Activated T-helper 1 cell treated with anti-CD3 and anti-CD28 coated beads, Interleukin-12 subunit alpha, Interleukin-12 subunit beta, Interleukin-2, Interleukin-4 antibody, amounts not matched to agents 30 ng/mL and 10 ng/mL and 1 ng/mL, durations not matched to agents 14 hours and 24 hours and 36 hours (primary cell): ENCODE measurements at regions not wholly inside any gene's neighbourhood (a gene's known extent, or its start where the extent isn't known, plus 50 kb on each side); places are given as distances from the start of the nearest gene placed in this dataset.

Experiments used
- DNase-seq: peaks from one replicate; pipeline ENCODE4 v3.0.0; 2021; ENCODE audit warnings: low spot score
- H3K27ac Mint-ChIP-seq: one replicate; pipeline ENCODE4 v1.8.0; 2021; ENCODE audit warnings: mild to moderate bottlenecking, mixed read lengths
- H3K27me3 Mint-ChIP-seq: one replicate; pipeline ENCODE4 v1.8.0; 2022; ENCODE audit warnings: mild to moderate bottlenecking, moderate library complexity, mixed read lengths; ENCODE audit not compliant: insufficient read depth
- H3K36me3 Mint-ChIP-seq: one replicate; pipeline ENCODE4 v1.8.0; 2021; ENCODE audit warnings: low read depth, mixed read lengths
- H3K4me1 Mint-ChIP-seq: one replicate; pipeline ENCODE4 v1.8.0; 2021; ENCODE audit warnings: low read depth, mixed read lengths
- H3K4me3 Mint-ChIP-seq: one replicate; pipeline ENCODE4 v1.8.0; 2021; ENCODE audit warnings: mild to moderate bottlenecking, moderate library complexity, mixed read lengths
- H3K9me3 Mint-ChIP-seq: one replicate; pipeline ENCODE4 v1.8.0; 2021; ENCODE audit warnings: mixed read lengths
- intact Hi-C: fragments of 100-400 bp; cut with micrococcal nuclease; formaldehyde crosslinking; loops from one replicate; pipeline ENCODE4 v1.15.1; 2024

DNA sequence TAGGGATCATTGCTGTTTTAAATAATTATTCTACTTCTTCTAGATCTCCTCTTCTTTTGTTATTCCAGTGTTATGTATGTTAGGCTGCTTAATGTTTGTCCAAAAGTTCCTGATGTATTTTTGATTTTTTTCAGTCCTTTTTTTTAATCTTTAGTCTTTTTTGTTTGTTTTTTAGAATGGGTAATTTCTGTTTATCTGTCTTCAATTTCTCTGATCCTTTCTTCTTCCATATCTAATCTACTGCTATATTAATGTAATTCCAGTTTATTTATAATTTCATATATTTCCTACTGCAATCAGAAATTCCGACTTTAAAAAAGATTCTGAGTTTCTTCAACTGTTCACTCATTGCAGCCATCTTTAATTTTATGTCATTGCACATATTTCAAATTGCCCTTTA is 452.8 kb upstream of the POT1 start:
- Mint-ChIP-seq H3K4me1 (no peaks in the 10 kb centered on the region), H3K27me3 (no peaks in the 10 kb centered on the region), H3K36me3 (no peaks in the 10 kb centered on the region), H3K27ac (no peak overlapping the region), H3K9me3 (no peaks in the 10 kb centered on the region), H3K4me3 (no peak overlapping the region)
- no peak for DNase-seq
- intact Hi-C loops = no loop called here

DNA sequence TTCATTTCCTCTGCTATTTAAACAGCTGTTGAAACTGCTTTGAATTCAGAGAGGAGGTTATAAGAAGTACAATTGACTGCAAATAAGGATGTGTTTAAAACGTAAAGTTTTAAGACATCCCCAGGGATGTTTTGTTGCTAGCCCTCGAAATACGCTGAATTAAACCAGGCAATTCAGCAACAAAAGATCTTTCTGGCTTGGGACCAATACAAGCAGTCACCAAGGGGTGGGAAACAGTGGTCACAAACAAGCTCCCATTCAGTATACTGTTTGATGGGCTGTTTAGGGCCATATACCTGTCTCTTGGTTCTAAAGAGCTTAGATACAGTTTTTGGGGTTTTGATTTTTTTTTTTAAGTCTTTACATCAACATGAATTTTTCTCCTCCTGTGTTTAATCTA is 446.3 kb upstream of the POT1 start:
- Mint-ChIP-seq H3K9me3 (no peaks in the 10 kb centered on the region), H3K4me3 (no peak overlapping the region), H3K27ac (no peak overlapping the region), H3K27me3 (no peaks in the 10 kb centered on the region), H3K4me1 (no peaks in the 10 kb centered on the region), H3K36me3 (no peaks in the 10 kb centered on the region)
- DNase-seq = no peak
- intact Hi-C loops = no loop called here

DNA sequence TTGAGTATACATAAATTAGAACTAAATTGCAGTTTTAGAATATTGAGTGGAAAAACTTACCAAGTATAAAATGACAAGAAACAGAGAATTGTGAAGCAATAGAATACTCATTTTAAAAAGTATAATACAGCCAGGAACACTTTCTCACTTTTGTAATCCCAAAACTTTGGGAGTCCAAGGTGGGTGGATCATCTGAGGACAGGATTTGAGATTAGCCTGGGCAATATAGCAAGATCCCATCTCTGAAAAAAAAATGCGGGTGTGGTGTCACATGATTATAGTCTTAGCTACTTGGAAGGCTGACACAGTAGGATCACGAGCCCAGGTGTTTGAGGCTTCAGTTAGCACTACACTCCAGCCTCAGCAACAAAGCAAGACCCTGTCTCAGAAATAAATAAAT is 440.9 kb upstream of the POT1 start:
- Mint-ChIP-seq H3K4me1 (no peaks in the 10 kb centered on the region), H3K4me3 (no peak overlapping the region), H3K36me3 (no peaks in the 10 kb centered on the region), H3K27ac (no peak overlapping the region), H3K27me3 (no peaks in the 10 kb centered on the region), H3K9me3 (no peaks in the 10 kb centered on the region)
- DNase-seq = no peak
- intact Hi-C loops = no loop called here

DNA sequence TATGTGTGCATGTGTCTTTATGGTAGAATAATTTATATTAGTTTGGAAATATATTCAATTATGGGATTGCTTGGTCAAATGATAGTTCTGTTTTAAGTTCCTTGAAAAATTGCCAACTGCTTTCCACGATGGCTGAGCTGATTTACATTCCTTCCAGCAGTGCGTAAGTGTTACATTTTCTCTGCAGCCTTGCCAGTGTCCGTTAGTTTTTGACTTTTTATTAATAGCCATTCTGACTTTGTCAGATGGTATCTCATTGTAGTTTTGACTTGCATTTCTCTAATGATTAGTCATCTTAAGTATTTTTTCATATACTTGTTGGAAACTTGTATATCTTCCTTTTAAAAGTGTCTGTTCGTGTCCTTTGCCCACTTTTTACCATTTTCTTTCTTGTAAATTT is 434.2 kb upstream of the POT1 start:
- no peaks in the 10 kb centered on the region for H3K36me3 Mint-ChIP-seq
- H3K27ac Mint-ChIP-seq = no peak overlapping the region
- intact Hi-C loops = no loop called here
- no peaks in the 10 kb centered on the region for H3K4me1 Mint-ChIP-seq
- H3K9me3 Mint-ChIP-seq = no peaks in the 10 kb centered on the region
- no peak for DNase-seq
- no peaks in the 10 kb centered on the region for H3K27me3 Mint-ChIP-seq
- H3K4me3 Mint-ChIP-seq = no peak overlapping the region

DNA sequence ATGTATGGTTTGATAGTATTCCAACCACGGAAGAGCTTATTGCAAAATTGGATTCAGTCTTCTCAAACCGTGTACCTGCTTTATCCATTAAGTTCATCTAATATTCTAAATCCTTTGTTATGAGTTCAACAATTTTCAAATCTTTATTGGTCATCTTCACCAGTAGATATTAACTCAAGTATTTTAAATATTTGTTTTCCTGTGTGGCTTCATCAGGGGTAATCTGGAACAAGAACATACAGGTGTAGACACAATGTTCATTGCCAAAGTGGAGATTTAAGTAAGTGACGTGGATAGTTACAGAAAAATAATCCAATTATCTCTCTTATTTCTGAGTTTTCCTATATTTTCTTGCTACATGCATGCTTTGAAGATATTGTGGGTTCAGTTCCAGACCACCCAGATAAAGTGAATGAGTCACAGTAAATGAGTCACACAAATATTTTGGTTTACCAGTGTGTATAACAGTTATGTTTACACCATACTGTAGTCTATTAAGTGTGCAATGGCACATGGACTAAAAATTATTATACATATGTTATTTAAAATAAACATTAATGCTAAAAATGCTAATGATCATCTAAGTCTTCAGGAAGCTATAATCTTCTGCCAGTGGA is 429.0 kb upstream of the POT1 start:
- H3K9me3 Mint-ChIP-seq = no peaks in the 10 kb centered on the region
- H3K27me3 Mint-ChIP-seq = no peaks in the 10 kb centered on the region
- H3K36me3 Mint-ChIP-seq = no peaks in the 10 kb centered on the region
- intact Hi-C loops = no loop called here
- DNase-seq = no peak
- H3K4me3 Mint-ChIP-seq = no peak overlapping the region
- no peaks in the 10 kb centered on the region for H3K4me1 Mint-ChIP-seq
- H3K27ac Mint-ChIP-seq = no peak overlapping the region

DNA sequence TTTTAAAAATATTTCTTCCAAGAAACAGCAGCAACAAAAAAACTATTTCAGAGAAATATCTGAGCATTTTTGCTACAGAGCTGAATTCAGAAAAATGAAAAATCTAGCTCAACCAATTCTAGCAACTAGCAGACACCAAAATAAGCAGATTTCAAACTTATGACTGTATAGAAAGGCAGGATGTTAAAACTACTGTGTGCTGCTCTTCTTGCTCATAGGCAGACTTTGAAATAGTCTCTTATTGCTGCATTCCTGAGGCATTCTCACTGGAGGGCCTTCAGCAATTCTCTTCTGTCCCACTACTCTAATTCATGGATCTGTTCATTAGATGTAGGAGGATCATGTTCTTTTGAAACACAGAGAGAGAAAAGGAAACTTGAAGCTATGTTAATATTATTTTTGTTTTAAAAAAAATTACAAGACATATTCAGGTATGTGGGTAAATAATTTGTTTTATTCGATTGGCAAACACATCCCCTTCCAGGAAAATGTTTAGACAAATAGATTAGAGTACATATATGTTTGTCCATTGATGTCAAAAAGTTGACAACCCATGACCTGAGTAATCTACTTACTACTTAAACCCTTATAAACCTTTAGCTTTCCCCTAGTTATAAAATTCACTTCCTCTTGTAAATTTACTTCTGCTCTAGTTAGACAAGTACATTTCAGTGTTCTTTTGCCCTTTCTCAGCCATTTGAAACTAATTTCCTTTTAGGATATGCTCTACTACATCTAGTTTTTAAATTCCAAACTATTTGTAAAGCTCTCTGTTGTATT is 428.2 kb upstream of the POT1 start:
- no peaks in the 10 kb centered on the region for H3K4me1 Mint-ChIP-seq
- no peak overlapping the region for H3K4me3 Mint-ChIP-seq
- H3K27ac Mint-ChIP-seq = no peak overlapping the region
- no peaks in the 10 kb centered on the region for H3K27me3 Mint-ChIP-seq
- no peaks in the 10 kb centered on the region for H3K9me3 Mint-ChIP-seq
- no peaks in the 10 kb centered on the region for H3K36me3 Mint-ChIP-seq
- DNase-seq = no peak
- intact Hi-C loops = no loop called here

DNA sequence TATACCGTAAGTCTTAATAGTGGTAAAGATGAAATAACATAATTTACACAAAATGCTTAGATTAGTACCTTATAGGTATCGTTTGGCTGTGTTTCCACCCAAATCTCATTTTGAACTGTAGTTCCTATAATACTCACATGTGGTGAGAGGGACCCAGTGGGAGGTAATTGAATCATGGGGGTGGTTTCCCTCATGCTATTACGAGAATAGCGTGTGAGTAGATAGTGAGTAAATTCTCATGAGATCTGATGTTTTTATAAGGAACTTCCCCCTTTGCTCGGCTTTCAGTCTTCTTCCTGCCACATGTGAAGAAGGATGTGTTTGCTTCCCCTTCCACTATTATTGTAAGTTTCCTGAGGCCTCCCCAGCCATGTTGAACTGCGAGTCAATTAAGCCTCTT is 426.3 kb upstream of the POT1 start:
- no peaks in the 10 kb centered on the region for H3K27me3 Mint-ChIP-seq
- H3K4me1 Mint-ChIP-seq = no peaks in the 10 kb centered on the region
- no peaks in the 10 kb centered on the region for H3K9me3 Mint-ChIP-seq
- no peaks in the 10 kb centered on the region for H3K36me3 Mint-ChIP-seq
- H3K27ac Mint-ChIP-seq = no peak overlapping the region
- intact Hi-C loops = no loop called here
- H3K4me3 Mint-ChIP-seq = no peak overlapping the region
- DNase-seq = no peak

DNA sequence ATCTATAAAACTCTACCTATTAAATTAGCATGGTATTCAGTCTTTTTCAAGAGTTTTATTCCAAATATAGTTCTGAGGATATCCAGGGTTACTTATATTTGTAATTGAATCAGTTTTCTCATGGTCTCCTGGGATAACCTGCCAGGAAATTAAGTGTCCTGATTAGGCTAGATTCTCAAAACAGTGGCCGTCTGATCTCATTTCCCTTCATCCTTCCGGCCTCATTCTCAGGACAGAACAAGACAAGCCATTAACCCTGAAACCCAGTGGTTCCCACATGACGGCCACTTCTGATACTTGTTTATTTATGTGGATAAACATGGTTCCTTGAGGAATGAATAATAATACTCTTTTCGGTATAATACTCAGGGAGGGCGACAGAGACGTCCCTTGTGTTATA is 417.6 kb upstream of the POT1 start:
- no peak overlapping the region for H3K27ac Mint-ChIP-seq
- no peaks in the 10 kb centered on the region for H3K27me3 Mint-ChIP-seq
- intact Hi-C loops = no loop called here
- H3K4me1 Mint-ChIP-seq = no peaks in the 10 kb centered on the region
- no peaks in the 10 kb centered on the region for H3K36me3 Mint-ChIP-seq
- DNase-seq = no peak
- H3K4me3 Mint-ChIP-seq = no peak overlapping the region
- no peaks in the 10 kb centered on the region for H3K9me3 Mint-ChIP-seq

DNA sequence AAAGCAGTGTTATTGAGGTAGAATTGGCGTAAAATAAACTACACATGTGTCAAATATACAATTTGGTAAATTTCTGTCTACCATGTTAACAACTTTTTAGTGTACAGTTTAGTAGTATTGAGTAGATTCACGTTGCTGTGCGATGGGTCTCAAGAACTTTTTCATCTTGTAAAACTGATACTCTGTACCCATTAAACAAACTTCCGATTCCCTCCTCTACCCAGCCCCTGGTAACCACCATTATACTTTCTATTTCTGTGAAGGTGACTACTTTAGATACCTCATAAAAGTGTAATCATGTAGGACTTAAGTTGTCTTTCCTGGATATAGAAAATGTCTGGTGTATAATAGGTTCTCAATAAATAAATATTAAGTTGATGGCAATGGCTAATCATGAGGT is 408.5 kb upstream of the POT1 start:
- DNase-seq = no peak
- intact Hi-C loops = no loop called here
- no peaks in the 10 kb centered on the region for H3K9me3 Mint-ChIP-seq
- no peak overlapping the region for H3K4me3 Mint-ChIP-seq
- H3K36me3 Mint-ChIP-seq = no peaks in the 10 kb centered on the region
- no peaks in the 10 kb centered on the region for H3K4me1 Mint-ChIP-seq
- H3K27me3 Mint-ChIP-seq = no peaks in the 10 kb centered on the region
- H3K27ac Mint-ChIP-seq = no peak overlapping the region

DNA sequence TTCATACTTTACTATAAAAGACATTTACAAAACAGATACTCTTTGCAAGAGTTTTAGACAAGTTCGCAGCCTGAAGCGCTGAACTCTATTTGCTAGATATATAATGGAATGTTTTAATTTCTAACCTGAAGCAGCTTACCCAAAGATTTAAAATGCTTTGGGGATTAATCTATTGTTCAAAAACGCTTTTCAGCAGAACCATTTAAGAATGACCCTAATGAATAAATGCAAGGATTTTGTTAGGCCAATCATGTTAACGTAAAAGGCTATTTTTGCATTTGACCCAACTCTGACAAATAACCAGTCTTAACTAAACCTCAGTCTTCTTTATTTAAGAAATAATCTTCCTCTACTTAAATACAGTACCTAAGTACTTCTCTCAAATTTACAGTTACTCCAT is 406.7 kb upstream of the POT1 start:
- Mint-ChIP-seq H3K36me3 (no peaks in the 10 kb centered on the region), H3K4me3 (no peak overlapping the region)
- DNase-seq = no peak

DNA sequence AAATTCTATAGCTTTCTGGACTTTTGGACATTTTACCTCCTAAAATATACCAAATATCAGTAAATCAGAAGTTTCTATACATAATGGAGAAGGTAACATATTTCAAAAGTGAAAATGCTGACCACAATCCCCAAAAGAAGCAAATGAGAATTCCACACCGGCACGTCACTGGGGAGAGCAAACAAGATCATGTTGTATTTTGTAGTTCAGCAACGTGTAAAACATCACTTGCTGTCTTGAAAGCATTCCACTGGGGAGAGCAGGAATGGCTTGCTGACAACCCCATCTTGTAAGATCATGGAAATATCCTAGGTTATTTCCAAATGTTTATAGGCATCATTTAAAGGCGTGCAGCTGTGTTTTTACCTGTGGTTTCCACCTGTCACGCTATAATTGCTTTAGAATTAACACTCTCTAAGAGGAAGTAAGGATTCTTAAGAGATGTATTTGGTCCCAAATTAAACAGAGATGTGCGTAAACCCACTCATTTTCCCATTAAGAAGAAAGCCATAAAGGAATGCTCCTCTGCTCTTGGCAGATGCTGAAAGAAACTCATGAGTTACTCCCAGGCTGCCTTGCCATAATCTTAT is 397.1 kb upstream of the POT1 start:
- Mint-ChIP-seq H3K36me3 (no peaks in the 10 kb centered on the region), H3K4me3 (no peak overlapping the region), H3K27me3 (no peaks in the 10 kb centered on the region), H3K4me1 (no peaks in the 10 kb centered on the region), H3K9me3 (no peaks in the 10 kb centered on the region), H3K27ac (no peak overlapping the region)
- DNase-seq = no peak
- intact Hi-C loops = no loop called here

More for the DNA sequence above, 406.7 kb upstream of the POT1 start:
- H3K27me3 Mint-ChIP-seq = no peaks in the 10 kb centered on the region
- intact Hi-C loops = no loop called here
- no peaks in the 10 kb centered on the region for H3K9me3 Mint-ChIP-seq
- no peaks in the 10 kb centered on the region for H3K4me1 Mint-ChIP-seq
- no peak overlapping the region for H3K27ac Mint-ChIP-seq

DNA sequence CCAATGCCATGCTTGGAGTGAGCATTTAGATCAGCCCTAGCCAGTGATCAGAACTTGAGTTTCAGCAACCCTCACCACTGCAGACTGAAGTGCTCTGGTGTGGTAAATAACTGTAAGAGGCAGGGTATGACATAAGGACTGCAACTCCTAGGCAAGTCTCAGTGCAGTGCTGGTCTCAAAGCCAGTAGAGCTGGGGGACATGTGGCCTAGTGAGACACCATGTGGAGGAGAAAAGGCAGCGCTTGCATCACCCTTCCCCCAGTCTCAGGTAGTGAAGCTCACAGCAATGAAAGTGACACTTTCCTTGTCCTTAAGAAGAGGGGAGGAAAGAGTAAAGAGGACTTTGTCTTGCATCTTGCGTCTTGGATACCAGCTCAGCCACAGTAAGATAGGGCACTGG is 386.8 kb upstream of the POT1 start:
- Mint-ChIP-seq H3K27me3 (no peaks in the 10 kb centered on the region), H3K27ac (no peak overlapping the region), H3K4me3 (no peak overlapping the region), H3K9me3 (peaks cover 5% of the 10 kb centered on the region), H3K4me1 (no peaks in the 10 kb centered on the region), H3K36me3 (no peaks in the 10 kb centered on the region)
- DNase-seq = no peak
- intact Hi-C loops = no loop called here

DNA sequence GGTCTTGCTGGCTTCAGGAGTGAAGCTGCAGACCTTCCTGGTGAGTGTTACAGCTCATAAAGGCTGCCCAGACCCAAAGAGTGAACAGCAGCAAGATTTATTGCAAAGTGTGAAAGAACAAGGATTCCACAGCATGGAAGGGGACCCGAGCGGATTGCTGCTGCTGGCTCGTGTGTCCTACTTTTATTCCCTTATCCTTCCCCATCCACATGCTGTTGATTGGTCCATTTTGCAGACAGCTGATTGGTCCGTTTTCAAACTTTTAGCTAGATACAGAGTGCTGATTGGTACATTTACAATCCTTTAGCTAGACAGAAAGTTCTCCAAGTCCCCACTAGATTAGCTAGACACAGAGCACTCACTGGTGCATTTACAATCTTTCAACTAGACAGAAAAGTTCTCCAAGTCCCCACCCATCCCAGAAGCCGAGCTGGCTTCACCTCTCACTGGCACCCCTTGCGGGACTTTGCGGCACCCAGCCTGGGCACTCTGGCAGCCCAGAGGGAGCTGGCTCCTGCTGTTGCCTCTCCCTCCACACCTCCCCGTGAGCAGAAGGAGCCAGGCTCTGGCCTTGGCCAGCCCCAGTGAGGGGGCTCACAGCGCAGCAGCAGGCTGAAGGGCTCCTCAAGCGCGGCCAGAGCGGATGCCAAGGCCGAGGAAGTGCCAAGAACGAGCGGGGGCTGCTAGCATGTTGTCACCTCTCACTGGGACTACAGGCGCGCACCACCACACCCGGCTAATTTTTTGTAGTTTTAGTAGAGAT is 369.6 kb upstream of the POT1 start:
- DNase-seq = no peak
- Mint-ChIP-seq H3K36me3 (no peaks in the 10 kb centered on the region), H3K27ac (no peak overlapping the region), H3K4me3 (no peak overlapping the region), H3K4me1 (no peaks in the 10 kb centered on the region), H3K9me3 (peaks cover 4% of the 10 kb centered on the region), H3K27me3 (no peaks in the 10 kb centered on the region)
- intact Hi-C loops = no loop called here
